Right hindlimb (tissue), 1 donor: ENCODE measurements at regions not wholly inside any gene's neighbourhood (a gene's known extent, or its start where the extent isn't known, plus 50 kb on each side); places are given as distances from the start of the nearest gene placed in this dataset.
"Not testable (repeated sequence)": the region's sequence is repeated elsewhere in the genome, so short reads cannot be mapped to it uniquely, and the experiment has no call there.

Source experiments
- DNase-seq: peaks from one replicate; pipeline ENCODE4 v3.0.0-alpha.2; 2018

- DNase-seq = no peak
These were observed 73.3 kb upstream of the ALCAM start for GRCh38 chr3:105293441-105293840.

- DNase-seq = not testable (repeated sequence)
These were observed 70.4 kb upstream of the ALCAM start for GRCh38 chr3:105296182-105296822.

GRCh38 chr3:105304487-105304886, 62.2 kb upstream of the ALCAM start:
- DNase-seq = no peak

- DNase-seq = no peak
These were observed 51.6 kb upstream of the ALCAM start for GRCh38 chr3:105315144-105315543.

- no peak for DNase-seq
These were observed 50.9 kb upstream of the ALCAM start for GRCh38 chr3:105315815-105316214.

- no peak for DNase-seq
These were observed 50.4 kb upstream of the ALCAM start for GRCh38 chr3:105316331-105316730.
